ENCODE measurements at regions not wholly inside any gene's neighbourhood (a gene's known extent, or its start where the extent isn't known, plus 50 kb on each side); places are given as distances from the start of the nearest gene placed in this dataset.
"Not testable (repeated sequence)": the region's sequence is repeated elsewhere in the genome, so short reads cannot be mapped to it uniquely, and the experiment has no call there.

DNA sequence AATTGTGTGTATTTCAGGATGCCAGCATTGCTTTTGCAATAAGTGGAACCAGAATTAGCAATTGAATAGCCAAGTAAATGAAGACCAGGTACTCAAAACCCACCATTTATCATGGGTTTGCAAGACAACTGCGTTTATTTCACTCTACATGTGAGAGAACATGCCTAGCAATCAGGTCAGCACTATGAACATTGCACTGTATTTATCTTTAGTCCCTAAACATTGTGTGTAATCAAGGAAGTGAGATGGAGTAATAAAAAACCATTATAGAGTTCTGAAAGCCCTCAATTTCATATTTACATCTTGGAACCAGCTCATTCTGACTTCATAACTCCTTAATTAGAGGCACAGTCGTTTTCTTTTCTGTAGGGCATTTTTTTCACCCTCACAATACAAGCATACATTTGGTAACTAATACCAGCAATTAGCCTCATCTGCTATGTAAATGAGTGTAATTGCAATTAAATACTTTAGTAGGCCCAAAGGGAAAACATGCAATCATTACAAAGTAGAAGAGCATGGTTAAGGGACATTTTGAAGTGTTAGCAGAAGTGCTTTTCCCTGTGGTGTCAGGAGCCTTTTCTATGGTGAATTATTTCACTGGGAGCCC is 153.1 kb upstream of the DPH6 start (continued):
- TF ChIP-seq, protein P1, sequence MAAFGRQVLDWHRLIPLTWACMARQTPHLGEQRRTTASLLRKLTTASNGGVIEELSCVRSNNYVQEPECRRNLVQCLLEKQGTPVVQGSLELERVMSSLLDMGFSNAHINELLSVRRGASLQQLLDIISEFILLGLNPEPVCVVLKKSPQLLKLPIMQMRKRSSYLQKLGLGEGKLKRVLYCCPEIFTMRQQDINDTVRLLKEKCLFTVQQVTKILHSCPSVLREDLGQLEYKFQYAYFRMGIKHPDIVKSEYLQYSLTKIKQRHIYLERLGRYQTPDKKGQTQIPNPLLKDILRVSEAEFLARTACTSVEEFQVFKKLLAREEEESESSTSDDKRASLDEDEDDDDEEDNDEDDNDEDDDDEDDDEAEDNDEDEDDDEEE (CRISPR knock-in tag; IDR thresholded peaks at IDR 0.05) = no peak
- no peak for TF ChIP-seq ZNF205 (CRISPR knock-in tag; IDR thresholded peaks at IDR 0.05)

DNA sequence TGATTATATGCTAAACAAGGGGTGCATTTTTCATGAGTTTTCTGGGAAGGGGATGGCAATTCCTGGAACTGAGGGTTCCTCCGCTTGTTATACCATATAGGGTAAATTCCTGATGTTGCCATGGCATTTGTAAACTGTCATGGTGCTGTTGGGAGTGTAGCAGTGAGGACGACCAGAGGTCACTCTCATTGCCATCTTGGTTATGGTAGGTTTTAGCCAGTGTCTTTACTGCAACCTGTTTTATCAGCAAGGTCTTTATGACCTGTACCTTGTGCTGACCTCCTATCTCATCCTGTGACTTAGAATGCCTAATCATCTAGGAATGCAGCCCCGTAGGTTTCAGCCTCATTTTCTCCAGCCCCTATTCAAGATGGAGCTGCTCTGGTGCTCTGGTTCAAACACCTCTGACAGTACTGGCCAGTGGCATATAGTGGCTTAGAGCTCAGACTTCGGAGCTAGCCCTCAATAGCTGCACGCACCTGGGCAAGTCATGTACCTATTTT is 154.2 kb upstream of the DPH6 start:
- H3K79me2 ChIP-seq (ENCODE audit: insufficient read depth, low read length); DNase-seq (ENCODE audit: low spot score); FAIRE-seq; H3K36me3 ChIP-seq (replicated peaks in 1 of 2; ENCODE audit: control insufficient read depth in 1 of 2, insufficient read depth in 2 of 2, low read length in 2 of 2); CTCF ChIA-PET (ENCODE audit: low intra/inter-chr PET ratio, low total read pairs); H3K27ac ChIP-seq (ENCODE audit: extremely low read length, insufficient read depth, low read length); H3K27me3 ChIP-seq (ENCODE audit: control insufficient read depth in 1 of 2, insufficient read depth in 2 of 2, low read length in 2 of 2); H4K20me1 ChIP-seq (ENCODE audit: insufficient read depth, low read length); H3K9me3 ChIP-seq (ENCODE audit: low read length); intact Hi-C loops (cut with micrococcal nuclease; ENCODE audit: unreplicated experiment); H3K4me2 ChIP-seq (ENCODE audit: low read depth, low read length); H3K4me3 ChIP-seq (replicated peaks in 1 of 3; ENCODE audit: insufficient read depth in 1 of 3, low read depth in 2 of 3, low read length in 3 of 3); in situ Hi-C loops (cut with HindIII; ENCODE audit: extremely low pct_ligation_motif_present, low pct_unique_long_range_greater_than_20kb); H3K4me1 ChIP-seq (ENCODE audit: insufficient read depth, low read length); H3K9ac ChIP-seq (ENCODE audit: insufficient read depth, low read depth, low read length); BruUV-seq (replicated peaks); ATAC-seq; POLR2A ChIA-PET; H2AFZ ChIP-seq (ENCODE audit: low read length): not testable (repeated sequence)
- 6% methylated on average over 4 of the region's 5 CpGs for WGBS (ENCODE audit: low lambda C conversion rate)

DNA sequence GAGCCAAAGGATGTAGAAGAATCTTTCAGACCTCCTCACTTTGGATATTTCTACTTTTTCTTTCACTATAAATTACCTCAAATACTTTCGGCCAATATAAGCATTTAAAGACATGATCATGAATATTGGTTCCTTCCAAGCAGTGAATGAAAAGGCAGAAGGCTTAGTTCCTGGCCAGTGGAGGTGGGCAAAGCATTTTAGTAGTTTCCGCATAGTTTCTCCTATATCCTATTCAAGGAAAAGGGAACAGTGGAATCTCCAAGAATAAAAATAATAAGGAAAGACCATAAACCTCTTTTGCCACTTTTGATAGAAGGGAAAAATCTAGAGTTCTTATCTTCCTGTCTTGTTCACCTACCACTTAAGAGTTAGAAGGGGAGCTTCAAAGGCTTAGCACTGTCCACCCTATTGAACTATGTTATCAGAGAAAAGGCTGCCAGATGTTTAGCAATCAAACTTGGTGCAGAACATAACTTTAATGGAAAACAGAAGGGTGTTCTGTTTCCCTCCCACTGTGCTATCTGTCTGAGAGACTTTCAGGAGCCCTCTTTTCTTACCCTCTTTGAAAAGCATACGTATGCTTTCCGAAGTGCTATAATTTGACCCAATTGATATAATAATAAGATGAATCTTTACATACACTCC is 155.6 kb upstream of the DPH6 start:
- H3K9ac ChIP-seq (ENCODE audit: insufficient read depth, low read depth, low read length) = no peak overlapping the region
- H3K4me3 ChIP-seq (replicated peaks in 1 of 3; ENCODE audit: insufficient read depth in 1 of 3, low read depth in 2 of 3, low read length in 3 of 3) = no peak overlapping the region
- no peaks in the 10 kb centered on the region for H3K27me3 ChIP-seq (ENCODE audit: control insufficient read depth in 1 of 2, insufficient read depth in 2 of 2, low read length in 2 of 2)
- in situ Hi-C loops (cut with HindIII; ENCODE audit: extremely low pct_ligation_motif_present, low pct_unique_long_range_greater_than_20kb) = no loop called here
- H3K27ac ChIP-seq (ENCODE audit: extremely low read length, insufficient read depth, low read length) = no peak overlapping the region
- POLR2A ChIA-PET = no interaction called here
- H4K20me1 ChIP-seq (ENCODE audit: insufficient read depth, low read length) = no peaks in the 10 kb centered on the region
- H3K4me2 ChIP-seq (ENCODE audit: low read depth, low read length) = no peak overlapping the region
- no peak for DNase-seq (ENCODE audit: low spot score)
- intact Hi-C loops (cut with micrococcal nuclease; ENCODE audit: unreplicated experiment) = no loop called here
- ATAC-seq = no peak
- H3K36me3 ChIP-seq (replicated peaks in 1 of 2; ENCODE audit: control insufficient read depth in 1 of 2, insufficient read depth in 2 of 2, low read length in 2 of 2) = no peaks in the 10 kb centered on the region
- H3K4me1 ChIP-seq (ENCODE audit: insufficient read depth, low read length) = no peaks in the 10 kb centered on the region
- H3K9me3 ChIP-seq (ENCODE audit: low read length) = no peaks in the 10 kb centered on the region
- no peaks in the 10 kb centered on the region for H3K79me2 ChIP-seq (ENCODE audit: insufficient read depth, low read length)
- CTCF ChIA-PET (ENCODE audit: low intra/inter-chr PET ratio, low total read pairs) = no interaction called here
- H2AFZ ChIP-seq (ENCODE audit: low read length) = no peak overlapping the region
- no peak for FAIRE-seq
- WGBS (ENCODE audit: low lambda C conversion rate) = 59% methylated on average over 4 of the region's 4 CpGs
- no TSS peak for BruUV-seq (replicated peaks)
- TF ChIP-seq HNRNPUL1 (IDR thresholded peaks at IDR 0.05; ENCODE audit: low read depth, low read length) (no peak), STAT5B (CRISPR knock-in tag; IDR thresholded peaks at IDR 0.05) (no peak), ZNF274 (CRISPR knock-in tag; IDR thresholded peaks at IDR 0.05) (no peak), IRX3 (CRISPR knock-in tag; IDR thresholded peaks at IDR 0.05; ENCODE audit: borderline replicate concordance, low read depth) (no peak), BORCS8-MEF2B (CRISPR knock-in tag; IDR thresholded peaks at IDR 0.05) (no peak)
- TF ChIP-seq, protein P2, sequence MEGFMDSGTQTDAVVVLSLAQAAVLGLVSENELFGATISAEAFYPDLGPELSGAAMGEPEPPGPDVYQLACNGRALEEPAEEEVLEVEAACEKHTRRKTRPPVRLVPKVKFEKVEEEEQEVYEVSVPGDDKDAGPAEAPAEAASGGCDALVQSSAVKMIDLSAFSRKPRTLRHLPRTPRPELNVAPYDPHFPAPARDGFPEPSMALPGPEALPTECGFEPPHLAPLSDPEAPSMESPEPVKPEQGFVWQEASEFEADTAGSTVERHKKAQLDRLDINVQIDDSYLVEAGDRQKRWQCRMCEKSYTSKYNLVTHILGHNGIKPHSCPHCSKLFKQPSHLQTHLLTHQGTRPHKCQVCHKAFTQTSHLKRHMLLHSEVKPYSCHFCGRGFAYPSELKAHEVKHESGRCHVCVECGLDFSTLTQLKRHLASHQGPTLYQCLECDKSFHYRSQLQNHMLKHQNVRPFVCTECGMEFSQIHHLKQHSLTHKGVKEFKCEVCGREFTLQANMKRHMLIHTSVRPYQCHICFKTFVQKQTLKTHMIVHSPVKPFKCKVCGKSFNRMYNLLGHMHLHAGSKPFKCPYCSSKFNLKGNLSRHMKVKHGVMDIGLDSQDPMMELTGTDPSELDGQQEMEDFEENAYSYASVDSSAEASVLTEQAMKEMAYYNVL (CRISPR knock-in tag; IDR thresholded peaks at IDR 0.05; ENCODE audit: borderline replicate concordance) = no peak
- TF ChIP-seq, protein P3, sequence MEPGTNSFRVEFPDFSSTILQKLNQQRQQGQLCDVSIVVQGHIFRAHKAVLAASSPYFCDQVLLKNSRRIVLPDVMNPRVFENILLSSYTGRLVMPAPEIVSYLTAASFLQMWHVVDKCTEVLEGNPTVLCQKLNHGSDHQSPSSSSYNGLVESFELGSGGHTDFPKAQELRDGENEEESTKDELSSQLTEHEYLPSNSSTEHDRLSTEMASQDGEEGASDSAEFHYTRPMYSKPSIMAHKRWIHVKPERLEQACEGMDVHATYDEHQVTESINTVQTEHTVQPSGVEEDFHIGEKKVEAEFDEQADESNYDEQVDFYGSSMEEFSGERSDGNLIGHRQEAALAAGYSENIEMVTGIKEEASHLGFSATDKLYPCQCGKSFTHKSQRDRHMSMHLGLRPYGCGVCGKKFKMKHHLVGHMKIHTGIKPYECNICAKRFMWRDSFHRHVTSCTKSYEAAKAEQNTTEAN (CRISPR knock-in tag; conservative IDR thresholded peaks at IDR 0.05) = no peak

Data from HepG2 (cell line).